ENCODE measurements at regions not wholly inside any gene's neighbourhood (a gene's known extent, or its start where the extent isn't known, plus 50 kb on each side); places are given as distances from the start of the nearest gene placed in this dataset.

GRCh38 chr2:226208726-226209125 lies 590.9 kb downstream of the IRS1 start:
- DNase-seq = no peak
- no peak overlapping the region for H4K5ac ChIP-seq (ENCODE audit: insufficient read length, low read depth, low read length)
- no peak overlapping the region for H3K4me2 ChIP-seq (ENCODE audit: insufficient read depth, insufficient read length, low read length)
- no peaks in the 10 kb centered on the region for H3K4me1 ChIP-seq (ENCODE audit: insufficient read depth, low read length)
- H3K27me3 ChIP-seq (ENCODE audit: insufficient read depth, low read length) = no peaks in the 10 kb centered on the region
- Mint-ChIP-seq H3K9me3 (no peaks in the 10 kb centered on the region; a peak in 1 of 5 replicates), H3K27me3 (ENCODE audit: low read depth) (no peaks in the 10 kb centered on the region), H3K4me1 (no peaks in the 10 kb centered on the region; a peak in 1 of 4 replicates), H3K27ac (peak overlapping the region in 1 of 3 experiments; percentile 1; a peak in 1 of 7 replicates), H3K36me3 (ENCODE audit: insufficient read depth in 1 of 3, low read depth in 3 of 3) (no peaks in the 10 kb centered on the region), H3K4me3 (no peak overlapping the region)
- no peak overlapping the region for H3K18ac ChIP-seq (ENCODE audit: insufficient read length, low read depth, low read length)
- no peak overlapping the region for H3K14ac ChIP-seq (ENCODE audit: insufficient read depth, low read length)
- H3T11ph ChIP-seq (ENCODE audit: low read length) = no peak overlapping the region
- H2BK5ac ChIP-seq (ENCODE audit: insufficient read length, low read length) = no peak overlapping the region
- H2BK15ac ChIP-seq (ENCODE audit: low read depth, low read length) = no peak overlapping the region
- H4K91ac ChIP-seq (ENCODE audit: insufficient read length, low read depth, low read length) = no peak overlapping the region
- TF ChIP-seq, protein P1, sequence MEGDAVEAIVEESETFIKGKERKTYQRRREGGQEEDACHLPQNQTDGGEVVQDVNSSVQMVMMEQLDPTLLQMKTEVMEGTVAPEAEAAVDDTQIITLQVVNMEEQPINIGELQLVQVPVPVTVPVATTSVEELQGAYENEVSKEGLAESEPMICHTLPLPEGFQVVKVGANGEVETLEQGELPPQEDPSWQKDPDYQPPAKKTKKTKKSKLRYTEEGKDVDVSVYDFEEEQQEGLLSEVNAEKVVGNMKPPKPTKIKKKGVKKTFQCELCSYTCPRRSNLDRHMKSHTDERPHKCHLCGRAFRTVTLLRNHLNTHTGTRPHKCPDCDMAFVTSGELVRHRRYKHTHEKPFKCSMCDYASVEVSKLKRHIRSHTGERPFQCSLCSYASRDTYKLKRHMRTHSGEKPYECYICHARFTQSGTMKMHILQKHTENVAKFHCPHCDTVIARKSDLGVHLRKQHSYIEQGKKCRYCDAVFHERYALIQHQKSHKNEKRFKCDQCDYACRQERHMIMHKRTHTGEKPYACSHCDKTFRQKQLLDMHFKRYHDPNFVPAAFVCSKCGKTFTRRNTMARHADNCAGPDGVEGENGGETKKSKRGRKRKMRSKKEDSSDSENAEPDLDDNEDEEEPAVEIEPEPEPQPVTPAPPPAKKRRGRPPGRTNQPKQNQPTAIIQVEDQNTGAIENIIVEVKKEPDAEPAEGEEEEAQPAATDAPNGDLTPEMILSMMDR (conservative IDR thresholded peaks at IDR 0.05) = no peak
- H3K9ac ChIP-seq (ENCODE audit: extremely low read depth, insufficient read length, low read length) = no peak overlapping the region
- H4K20me1 ChIP-seq (ENCODE audit: control insufficient read depth, insufficient read depth, insufficient read length) = no peaks in the 10 kb centered on the region
- no peak overlapping the region for H3K23ac ChIP-seq (ENCODE audit: insufficient read length, low read depth, low read length)
- no peaks in the 10 kb centered on the region for H3K23me2 ChIP-seq (ENCODE audit: insufficient read length, low read depth, low read length, poor library complexity, severe bottlenecking)
- H4K8ac ChIP-seq (replicated peaks; ENCODE audit: insufficient read length, low read depth, low read length) = no peak overlapping the region
- H3K56ac ChIP-seq (ENCODE audit: insufficient read length, low read depth, low read length) = no peak overlapping the region
- H2AK5ac ChIP-seq (ENCODE audit: insufficient read length, low read length) = no peak overlapping the region
- H3K79me2 ChIP-seq (ENCODE audit: insufficient read depth, low read length) = no peaks in the 10 kb centered on the region
- no peak overlapping the region for H3K27ac ChIP-seq (ENCODE audit: insufficient read length, low read depth, low read length)
- H3K9me3 ChIP-seq (ENCODE audit: control insufficient read depth, low read depth, low read length) = no peaks in the 10 kb centered on the region
- WGBS (ENCODE audit: extremely low coverage, insufficient read length, low lambda C conversion rate) = no CpG with 5 or more reads among the region's 2 CpGs
- H2BK20ac ChIP-seq (ENCODE audit: low read depth, low read length, poor library complexity, severe bottlenecking) = no peak overlapping the region
- no peak overlapping the region for H2BK12ac ChIP-seq (ENCODE audit: insufficient read length, low read depth, low read length)
- no peak overlapping the region for H2AFZ ChIP-seq (ENCODE audit: low read length)
- H3K4ac ChIP-seq (ENCODE audit: low read depth, low read length) = no peak overlapping the region
- H2BK120ac ChIP-seq (ENCODE audit: low read depth, low read length, poor library complexity, severe bottlenecking) = no peak overlapping the region
- no peaks in the 10 kb centered on the region for H3K79me1 ChIP-seq (ENCODE audit: insufficient read depth, low read depth, low read length, poor library complexity, severe bottlenecking)

Measured in H9 (cell line).